ENCODE measurements at regions not wholly inside any gene's neighbourhood (a gene's known extent, or its start where the extent isn't known, plus 50 kb on each side); places are given as distances from the start of the nearest gene placed in this dataset.

GRCh38 chr11:38252620-38253019, 1654.6 kb upstream of the RAG2 start:
- H3K4me3 Mint-ChIP-seq: no peak overlapping the region
- no peaks in the 10 kb centered on the region for H3K4me1 Mint-ChIP-seq (ENCODE audit: low read depth)
- no peak for DNase-seq
- H3K27ac Mint-ChIP-seq: no peak overlapping the region
- no peaks in the 10 kb centered on the region for H3K36me3 Mint-ChIP-seq (ENCODE audit: low read depth)
- H3K9me3 Mint-ChIP-seq: peaks cover 3% of the 10 kb centered on the region
- CTCF ChIA-PET: no interaction called here
- intact Hi-C loops (cut with micrococcal nuclease): no loop called here
- no peaks in the 10 kb centered on the region for H3K27me3 Mint-ChIP-seq (ENCODE audit: low read depth)

- Mint-ChIP-seq H3K4me3 (no peak overlapping the region), H3K36me3 (ENCODE audit: low read depth) (no peaks in the 10 kb centered on the region), H3K9me3 (peaks cover 4% of the 10 kb centered on the region), H3K27me3 (ENCODE audit: low read depth) (no peaks in the 10 kb centered on the region), H3K27ac (no peak overlapping the region), H3K4me1 (ENCODE audit: low read depth) (no peaks in the 10 kb centered on the region)
- CTCF ChIA-PET: no interaction called here
- DNase-seq: no peak
- intact Hi-C loops (cut with micrococcal nuclease): no loop called here
These were observed 1648.4 kb upstream of the RAG2 start for GRCh38 chr11:38246451-38246850.

GRCh38 chr11:38226684-38227083, 1628.6 kb upstream of the RAG2 start:
- no peaks in the 10 kb centered on the region for H3K27me3 Mint-ChIP-seq (ENCODE audit: low read depth)
- peaks cover 27% of the 10 kb centered on the region for H3K9me3 Mint-ChIP-seq
- H3K4me1 Mint-ChIP-seq (ENCODE audit: low read depth): no peaks in the 10 kb centered on the region
- H3K36me3 Mint-ChIP-seq (ENCODE audit: low read depth): peaks cover 3% of the 10 kb centered on the region
- no peak overlapping the region for H3K27ac Mint-ChIP-seq
- DNase-seq: no peak
- CTCF ChIA-PET: no interaction called here
- intact Hi-C loops (cut with micrococcal nuclease): no loop called here
- H3K4me3 Mint-ChIP-seq: no peak overlapping the region

- CTCF ChIA-PET: no interaction called here
- intact Hi-C loops (cut with micrococcal nuclease): no loop called here
- no peak for DNase-seq
- Mint-ChIP-seq H3K36me3 (ENCODE audit: low read depth) (peaks cover 3% of the 10 kb centered on the region), H3K27me3 (ENCODE audit: low read depth) (no peaks in the 10 kb centered on the region), H3K4me3 (no peak overlapping the region), H3K9me3 (peaks cover 14% of the 10 kb centered on the region), H3K27ac (no peak overlapping the region), H3K4me1 (ENCODE audit: low read depth) (no peaks in the 10 kb centered on the region)
These were observed 1623.3 kb upstream of the RAG2 start for GRCh38 chr11:38221295-38221694.

GRCh38 chr11:38219636-38220035, 1621.6 kb upstream of the RAG2 start:
- Mint-ChIP-seq H3K27ac (no peak overlapping the region), H3K9me3 (peaks cover 8% of the 10 kb centered on the region), H3K27me3 (ENCODE audit: low read depth) (no peaks in the 10 kb centered on the region), H3K36me3 (ENCODE audit: low read depth) (no peaks in the 10 kb centered on the region), H3K4me1 (ENCODE audit: low read depth) (no peaks in the 10 kb centered on the region), H3K4me3 (no peak overlapping the region)
- CTCF ChIA-PET: no interaction called here
- DNase-seq: no peak
- intact Hi-C loops (cut with micrococcal nuclease): no loop called here

GRCh38 chr11:38208951-38209350, 1610.9 kb upstream of the RAG2 start:
- Mint-ChIP-seq H3K36me3 (ENCODE audit: low read depth) (no peaks in the 10 kb centered on the region), H3K9me3 (peaks cover 6% of the 10 kb centered on the region), H3K4me1 (ENCODE audit: low read depth) (no peaks in the 10 kb centered on the region), H3K27me3 (ENCODE audit: low read depth) (no peaks in the 10 kb centered on the region), H3K4me3 (no peak overlapping the region), H3K27ac (no peak overlapping the region)
- DNase-seq: no peak
- CTCF ChIA-PET: no interaction called here
- intact Hi-C loops (cut with micrococcal nuclease): no loop called here

- intact Hi-C loops (cut with micrococcal nuclease): no loop called here
- H3K27me3 Mint-ChIP-seq (ENCODE audit: low read depth): no peaks in the 10 kb centered on the region
- no peak overlapping the region for H3K4me3 Mint-ChIP-seq
- peaks cover 4% of the 10 kb centered on the region for H3K9me3 Mint-ChIP-seq
- CTCF ChIA-PET: interaction anchor here (0.6 kb wide), 1 partner anchor 18 kb away, joined by 5 read pairs; no protein-coding TSS in a partner anchor
- no peak for DNase-seq
- no peak overlapping the region for H3K27ac Mint-ChIP-seq
- H3K36me3 Mint-ChIP-seq (ENCODE audit: low read depth): no peaks in the 10 kb centered on the region
- no peaks in the 10 kb centered on the region for H3K4me1 Mint-ChIP-seq (ENCODE audit: low read depth)
These were observed 1608.6 kb upstream of the RAG2 start for GRCh38 chr11:38206663-38207062.

GRCh38 chr11:38191101-38191500, 1593.1 kb upstream of the RAG2 start:
- Mint-ChIP-seq H3K27me3 (ENCODE audit: low read depth) (no peaks in the 10 kb centered on the region), H3K36me3 (ENCODE audit: low read depth) (no peaks in the 10 kb centered on the region), H3K4me3 (no peak overlapping the region), H3K4me1 (ENCODE audit: low read depth) (no peaks in the 10 kb centered on the region), H3K27ac (no peak overlapping the region), H3K9me3 (peaks cover 2% of the 10 kb centered on the region)
- DNase-seq: no peak
- intact Hi-C loops (cut with micrococcal nuclease): no loop called here
- CTCF ChIA-PET: no interaction called here

- DNase-seq: no peak
- Mint-ChIP-seq H3K36me3 (ENCODE audit: low read depth) (no peaks in the 10 kb centered on the region), H3K4me3 (no peak overlapping the region), H3K9me3 (peaks cover 4% of the 10 kb centered on the region), H3K27ac (no peak overlapping the region), H3K27me3 (ENCODE audit: low read depth) (no peaks in the 10 kb centered on the region), H3K4me1 (ENCODE audit: low read depth) (no peaks in the 10 kb centered on the region)
- CTCF ChIA-PET: no interaction called here
- intact Hi-C loops (cut with micrococcal nuclease): no loop called here
These were observed 1584.3 kb upstream of the RAG2 start for GRCh38 chr11:38182126-38182866.

GRCh38 chr11:38176686-38177322, 1578.8 kb upstream of the RAG2 start:
- intact Hi-C loops (cut with micrococcal nuclease): no loop called here
- DNase-seq: no peak
- H3K9me3 Mint-ChIP-seq: peaks cover 7% of the 10 kb centered on the region
- H3K36me3 Mint-ChIP-seq (ENCODE audit: low read depth): no peaks in the 10 kb centered on the region
- CTCF ChIA-PET: no interaction called here
- H3K27ac Mint-ChIP-seq: no peak overlapping the region
- H3K4me1 Mint-ChIP-seq (ENCODE audit: low read depth): no peaks in the 10 kb centered on the region
- no peaks in the 10 kb centered on the region for H3K27me3 Mint-ChIP-seq (ENCODE audit: low read depth)
- H3K4me3 Mint-ChIP-seq: no peak overlapping the region

GRCh38 chr11:38173676-38174075, 1575.6 kb upstream of the RAG2 start:
- H3K4me3 Mint-ChIP-seq: no peak overlapping the region
- H3K9me3 Mint-ChIP-seq: peaks cover 8% of the 10 kb centered on the region
- CTCF ChIA-PET: interaction anchor here (0.5 kb wide), 1 partner anchor 1460 kb away, joined by 4 read pairs; no protein-coding TSS in a partner anchor

GRCh38 chr11:38169286-38169685, 1571.2 kb upstream of the RAG2 start:
- no peak for DNase-seq
- H3K4me3 Mint-ChIP-seq: no peak overlapping the region
- H3K9me3 Mint-ChIP-seq: peaks cover 16% of the 10 kb centered on the region
- no peaks in the 10 kb centered on the region for H3K4me1 Mint-ChIP-seq (ENCODE audit: low read depth)
- no peaks in the 10 kb centered on the region for H3K36me3 Mint-ChIP-seq (ENCODE audit: low read depth)
- H3K27me3 Mint-ChIP-seq (ENCODE audit: low read depth): no peaks in the 10 kb centered on the region
- intact Hi-C loops (cut with micrococcal nuclease): no loop called here
- CTCF ChIA-PET: no interaction called here
- no peak overlapping the region for H3K27ac Mint-ChIP-seq

More at GRCh38 chr11:38173676-38174075, 1575.6 kb upstream of the RAG2 start:
- H3K27ac Mint-ChIP-seq: no peak overlapping the region
- no peaks in the 10 kb centered on the region for H3K36me3 Mint-ChIP-seq (ENCODE audit: low read depth)
- no peaks in the 10 kb centered on the region for H3K4me1 Mint-ChIP-seq (ENCODE audit: low read depth)
- intact Hi-C loops (cut with micrococcal nuclease): no loop called here
- no peaks in the 10 kb centered on the region for H3K27me3 Mint-ChIP-seq (ENCODE audit: low read depth)
- DNase-seq: no peak

- Mint-ChIP-seq H3K27ac (no peak overlapping the region), H3K27me3 (ENCODE audit: low read depth) (no peaks in the 10 kb centered on the region), H3K36me3 (ENCODE audit: low read depth) (no peaks in the 10 kb centered on the region), H3K9me3 (peaks cover 25% of the 10 kb centered on the region), H3K4me1 (ENCODE audit: low read depth) (no peaks in the 10 kb centered on the region), H3K4me3 (no peak overlapping the region)
- CTCF ChIA-PET: no interaction called here
- no peak for DNase-seq
- intact Hi-C loops (cut with micrococcal nuclease): no loop called here
These were observed 1565.5 kb upstream of the RAG2 start for GRCh38 chr11:38163526-38163925.

Data from activated naive CD4-positive, alpha-beta T cell treated with anti-CD3 and anti-CD28 coated beads for 36 hours (primary cell).